ENCODE measurements at regions not wholly inside any gene's neighbourhood (a gene's known extent, or its start where the extent isn't known, plus 50 kb on each side); places are given as distances from the start of the nearest gene placed in this dataset.
A peak's percentile ranks its signal among the peaks of the same experiment; 100 is the strongest.

DNA sequence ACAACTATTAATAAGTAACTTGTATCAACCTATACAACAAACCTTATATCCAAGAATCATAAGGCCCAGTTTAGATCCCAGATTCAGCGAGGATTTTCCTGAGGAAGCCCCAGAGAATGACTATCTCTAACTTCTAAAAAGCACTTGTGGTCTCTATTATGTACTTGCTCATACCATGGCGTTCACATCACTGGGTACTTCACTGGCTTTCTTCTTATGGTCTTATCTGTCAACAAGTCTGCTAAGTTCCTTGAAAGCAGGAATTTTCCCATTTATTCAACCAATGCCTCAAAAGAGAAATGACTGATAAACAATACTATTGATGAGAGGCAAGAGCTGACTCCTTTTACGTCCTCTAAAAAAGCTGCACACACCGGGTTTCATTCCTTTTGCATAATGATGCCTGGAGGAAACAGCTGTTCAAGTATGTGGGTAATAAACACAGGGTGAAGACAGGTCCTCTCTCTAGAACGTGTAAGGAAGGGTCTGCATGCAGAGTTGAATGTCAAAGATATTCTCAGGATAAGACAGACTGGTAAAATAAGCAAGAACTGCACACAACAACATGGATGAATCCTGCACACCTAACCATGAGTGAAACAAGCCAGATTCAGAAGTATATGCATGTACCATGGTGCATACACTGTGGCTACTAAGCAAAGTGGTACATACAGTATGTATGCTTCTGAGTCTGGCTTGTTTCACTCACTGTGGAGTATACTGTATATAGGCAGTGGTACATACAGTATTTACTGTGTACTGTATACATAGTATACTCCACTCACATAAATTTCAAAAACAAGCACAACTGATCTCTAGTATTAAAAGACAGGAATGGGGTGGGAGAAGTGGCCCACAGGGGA, 408.7 kb downstream of the SHQ1 start:
- no peak overlapping the region for H3K56ac ChIP-seq (ENCODE audit: extremely low read depth, insufficient read depth, low read length)
- no peak overlapping the region for H3K27ac ChIP-seq (ENCODE audit: insufficient read depth, low read length)
- H3K4ac ChIP-seq (ENCODE audit: low read depth, low read length), result no peak overlapping the region
- intact Hi-C loops (cut with micrococcal nuclease) (loop anchor here (10.0 kb wide), 1 partner anchor 285 kb away; no protein-coding TSS in a partner anchor), dilution Hi-C loops (cut with HindIII; ENCODE audit: low sequenced_read_pairs, unreplicated experiment) (no loop called here), in situ Hi-C loops (cut with MboI; ENCODE audit: low sequenced_read_pairs) (loop anchor here (25.0 kb wide), 1 partner anchor 648 kb away; no protein-coding TSS in a partner anchor)
- no peak overlapping the region for H2BK20ac ChIP-seq (ENCODE audit: low read depth, low read length)
- H4K91ac ChIP-seq (ENCODE audit: insufficient read depth, low read depth, low read length), result no peak overlapping the region
- peak; percentile 20 for DNase-seq
- no peaks in the 10 kb centered on the region; the same call in none of the 2 replicates for H3K9me1 ChIP-seq (ENCODE audit: insufficient read depth, low read length)
- H3K79me1 ChIP-seq (ENCODE audit: low read depth in 1 of 2, low read length in 2 of 2), result peaks cover 40 to 70% of the 10 kb centered on the region in 2 experiments
- WGBS, 2 experiments (ENCODE audit: extremely low coverage in 2 of 2, insufficient read length in 1 of 2), result 70% methylated on average over 2 of the region's 5 CpGs; no CpG with 5 or more reads in 1 of the 2 experiments
- H3K36me3 ChIP-seq (ENCODE audit: control insufficient read depth, insufficient read depth, low read length), result peaks cover 3% of the 10 kb centered on the region
- ChIA-PET CTCF (no interaction called here), POLR2A (ENCODE audit: unreplicated experiment) (no interaction called here)
- no peak overlapping the region for H4K5ac ChIP-seq (ENCODE audit: low read depth, low read length)
- TF ChIP-seq FOS (IDR thresholded peaks at IDR 0.05; ENCODE audit: low read depth, low read length) (no peak), MXI1 (IDR thresholded peaks at IDR 0.05; ENCODE audit: borderline replicate concordance, low read depth, low read length) (no peak), BHLHE40 (IDR thresholded peaks at IDR 0.05; ENCODE audit: low read depth, low read length) (no peak), POLR2A (IDR thresholded peaks at IDR 0.05; ENCODE audit: low read depth, low read length) (no peak)
- no peak overlapping the region for H2AFZ ChIP-seq (replicated peaks; ENCODE audit: low read length, poor library complexity)
- H3K4me3 ChIP-seq (ENCODE audit: insufficient read depth, low read depth, low read length), result no peak overlapping the region
- no peaks in the 10 kb centered on the region for H3K27me3 ChIP-seq (ENCODE audit: control insufficient read depth, insufficient read depth, low read length)
- no peak overlapping the region for H4K8ac ChIP-seq (ENCODE audit: low read depth in 2 of 2, low read length in 2 of 2)
- H2BK5ac ChIP-seq (ENCODE audit: low read depth, low read length, poor library complexity, severe bottlenecking), result no peak overlapping the region
- peaks cover 84% of the 10 kb centered on the region for H4K20me1 ChIP-seq (ENCODE audit: insufficient read depth, low read length)
- no peak overlapping the region for H2BK15ac ChIP-seq (ENCODE audit: low read depth, low read length)
- 0 out of 2 replicates have a peak overlapping the region, but pooled peaks have one; percentile 34 for H3K23ac ChIP-seq (ENCODE audit: low read depth, low read length)
- no peaks in the 10 kb centered on the region for H3K9me3 ChIP-seq (ENCODE audit: control insufficient read depth, insufficient read depth, low read length)
- H2BK120ac ChIP-seq (ENCODE audit: low read depth, low read length), result no peak overlapping the region
- H3K4me1 ChIP-seq (ENCODE audit: control insufficient read depth, insufficient read depth, low read length), result no peaks in the 10 kb centered on the region
- H3K9ac ChIP-seq (ENCODE audit: low read depth, low read length), result no peak overlapping the region
- no peak overlapping the region for H3K18ac ChIP-seq (ENCODE audit: low read depth, low read length)
- H2AK5ac ChIP-seq (ENCODE audit: low read depth, low read length), result no peak overlapping the region
- H3K14ac ChIP-seq (replicated peaks; ENCODE audit: low read depth, low read length), result no peak overlapping the region
- H3K4me2 ChIP-seq (ENCODE audit: low read depth, low read length), result no peak overlapping the region
- H2AK9ac ChIP-seq (replicated peaks; ENCODE audit: low read depth, low read length, poor library complexity), result no peak overlapping the region
- BruUV-seq (replicated peaks), result no TSS peak
- peak; percentile 46 for ATAC-seq (ENCODE audit: low read depth)

All from IMR-90 (cell line).